Small intestine (tissue), 7 donors: ENCODE measurements at regions not wholly inside any gene's neighbourhood (a gene's known extent, or its start where the extent isn't known, plus 50 kb on each side); places are given as distances from the start of the nearest gene placed in this dataset.

Experiments used
- DNase-seq, 2 donors: peaks; one replicate each; pipeline versions ENCODE4 v3.0.0 to v3.0.0-alpha.2; 2013
- FAIRE-seq: peaks from 2 replicates; lab custom pipeline; 2012; peaks lifted over from hg19 to GRCh38; lab: Jason Lieb, UNC
- H3K27ac ChIP-seq, 3 donors: one replicate each; pipeline ENCODE4 v1.5.1; 2013; ENCODE audit warnings: low read length in 2 of 3, mild to moderate bottlenecking in 2 of 3, control low read depth in 1 of 3, inconsistent platforms in 1 of 3, low read depth in 1 of 3, moderate library complexity in 1 of 3
- H3K27me3 ChIP-seq, 3 donors: one replicate each; pipeline ENCODE4 v1.6.1; 2013; ENCODE audit warnings: low read length in 3 of 3, inconsistent platforms in 1 of 3; ENCODE audit not compliant: control insufficient read depth in 3 of 3, insufficient read depth in 3 of 3
- H3K36me3 ChIP-seq, 3 donors: one replicate each; pipeline ENCODE4 v1.6.1; 2013; ENCODE audit warnings: low read length in 3 of 3, inconsistent platforms in 1 of 3, low read depth in 1 of 3, mild to moderate bottlenecking in 1 of 3, moderate library complexity in 1 of 3; ENCODE audit not compliant: control insufficient read depth in 3 of 3, insufficient read depth in 2 of 3
- H3K4me1 ChIP-seq, 3 donors: one replicate each; pipeline ENCODE4 v1.6.1; 2013; ENCODE audit warnings: low read length in 2 of 3, inconsistent platforms in 1 of 3, low read depth in 1 of 3, mild to moderate bottlenecking in 1 of 3, moderate library complexity in 1 of 3; ENCODE audit not compliant: control insufficient read depth in 3 of 3, insufficient read depth in 2 of 3
- H3K4me3 ChIP-seq, 3 donors: one replicate each; pipeline ENCODE4 v1.5.1; 2013; ENCODE audit warnings: low read length in 3 of 3, control low read depth in 1 of 3, inconsistent platforms in 1 of 3, low read depth in 1 of 3, mild to moderate bottlenecking in 1 of 3, moderate library complexity in 1 of 3
- H3K9me3 ChIP-seq, 2 donors: one replicate each; pipeline ENCODE4 v1.6.1; 2013; ENCODE audit warnings: low read depth in 1 of 2, low read length in 1 of 2; ENCODE audit not compliant: control insufficient read depth in 2 of 2, insufficient read depth in 1 of 2
- WGBS, 3 donors: extraction: QIAGEN DNeasy Blood & Tissue Kit; methylation state at CpG; one replicate each; pipeline ENCODE4 v1.1.7; 2013; 5-methylcytosine and 5-hydroxymethylcytosine counted together
- donor health status: healthy with polysubstance abuse.
- donor health status: control.
- donor health status: control.
- donor health status: Bipolar disorder and iron deficiency.
- donor health status: healthy.

DNA sequence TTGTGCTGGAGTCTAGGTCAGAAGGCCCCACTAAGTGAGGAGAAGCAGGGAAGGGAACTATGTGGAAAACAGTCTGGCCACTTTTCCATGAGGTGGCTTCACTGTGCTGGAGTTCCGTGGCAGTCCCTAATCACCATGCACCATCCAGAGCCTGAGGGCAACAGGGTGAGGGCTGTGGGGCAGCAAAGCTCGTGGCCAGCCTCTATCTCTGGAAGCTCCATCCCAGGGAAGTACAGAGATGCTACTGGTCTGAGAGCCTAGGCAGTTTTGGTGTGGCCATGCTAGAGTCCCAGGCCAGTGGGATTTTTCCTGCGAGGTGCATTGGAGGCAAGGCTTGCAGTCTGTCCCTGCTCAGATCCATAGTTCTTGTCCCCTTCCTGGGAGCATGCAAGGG is 157.3 kb upstream of the LRRC7 start:
- Histone ChIP-seq H3K27ac (no peak overlapping the region), H3K4me1 (no peaks in the 10 kb centered on the region), H3K9me3 (no peaks in the 10 kb centered on the region), H3K4me3 (no peak overlapping the region), H3K27me3 (no peaks in the 10 kb centered on the region), H3K36me3 (no peaks in the 10 kb centered on the region)
- WGBS, 3 donors, result 63 to 81% (median 72%) methylated on average over 3 of the region's 3 CpGs
- FAIRE-seq (no peak), DNase-seq (no peak)

- Histone ChIP-seq H3K27me3 (no peaks in the 10 kb centered on the region), H3K4me3 (no peak overlapping the region), H3K4me1 (no peaks in the 10 kb centered on the region), H3K27ac (no peak overlapping the region), H3K9me3 (no peaks in the 10 kb centered on the region), H3K36me3 (no peaks in the 10 kb centered on the region)
- DNase-seq, result no peak
- WGBS, 3 donors, result 36 to 68% (median 44%) methylated on average over 2 of the region's 2 CpGs
- no peak for FAIRE-seq
Observed at GRCh38 chr1:69410893-69411292, 156.8 kb upstream of the LRRC7 start.

GRCh38 chr1:69411617-69412016 is 156.1 kb upstream of the LRRC7 start:
- no peaks in the 10 kb centered on the region for H3K9me3 ChIP-seq
- H3K4me1 ChIP-seq, result no peaks in the 10 kb centered on the region
- no peak overlapping the region for H3K27ac ChIP-seq
- no peaks in the 10 kb centered on the region for H3K27me3 ChIP-seq
- DNase-seq, result no peak
- FAIRE-seq, result no peak
- H3K36me3 ChIP-seq, result no peaks in the 10 kb centered on the region
- no peak overlapping the region for H3K4me3 ChIP-seq

DNA sequence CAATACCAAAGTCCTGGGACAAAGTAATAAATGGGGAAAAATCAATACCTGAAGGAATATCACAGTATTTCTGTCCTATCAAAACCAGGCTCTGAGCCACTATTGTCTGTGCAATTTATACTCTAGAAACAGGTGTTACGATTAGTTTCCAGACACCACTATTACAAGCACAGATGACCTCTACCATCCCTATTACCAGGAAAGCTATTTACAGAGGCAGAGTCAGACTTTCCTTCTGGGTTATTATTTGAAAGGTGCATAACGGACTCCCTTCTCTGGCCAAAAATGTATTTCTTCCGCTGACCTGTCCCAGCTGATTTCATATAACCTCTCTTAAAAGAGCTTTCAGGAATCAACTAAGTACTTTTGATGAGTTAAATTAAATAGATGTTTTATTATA is 154.6 kb upstream of the LRRC7 start:
- Histone ChIP-seq H3K9me3 (no peaks in the 10 kb centered on the region), H3K4me1 (no peaks in the 10 kb centered on the region), H3K4me3 (no peak overlapping the region), H3K36me3 (no peaks in the 10 kb centered on the region), H3K27me3 (no peaks in the 10 kb centered on the region), H3K27ac (no peak overlapping the region)
- DNase-seq, result no peak
- FAIRE-seq, result no peak
- 27 to 63% (median 39%) methylated on average over 3 of the region's 3 CpGs for WGBS, 3 donors

DNA sequence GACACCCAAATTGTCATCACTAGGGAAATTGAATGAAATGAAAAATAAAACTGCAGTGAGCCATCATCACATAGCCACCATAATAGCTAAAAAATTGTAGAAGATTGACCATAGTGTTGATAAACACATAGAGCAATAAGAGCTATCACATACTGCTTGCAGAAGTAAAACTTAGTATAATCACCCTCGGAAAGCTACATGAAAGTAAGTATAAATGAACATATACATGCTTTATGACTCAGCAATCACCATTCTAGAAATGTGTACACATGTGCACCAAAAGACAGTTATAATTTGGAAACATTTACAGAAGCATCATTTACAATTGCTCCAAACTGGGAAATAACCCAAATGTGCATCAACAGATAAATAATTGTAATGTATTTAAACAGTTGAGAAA is 153.1 kb upstream of the LRRC7 start:
- H3K27ac ChIP-seq, result no peak overlapping the region
- no peak for DNase-seq
- WGBS, 3 donors, result 71 to 80% (median 74%) methylated on average over 1 of the region's 1 CpG

GRCh38 chr1:69421286-69421685 is 146.4 kb upstream of the LRRC7 start:
- no peak for FAIRE-seq
- Histone ChIP-seq H3K27ac (no peak overlapping the region), H3K4me3 (no peak overlapping the region), H3K27me3 (no peaks in the 10 kb centered on the region), H3K36me3 (no peaks in the 10 kb centered on the region), H3K4me1 (no peaks in the 10 kb centered on the region), H3K9me3 (no peaks in the 10 kb centered on the region)
- WGBS, 3 donors, result 74 to 79% (median 76%) methylated on average over 2 of the region's 2 CpGs
- no peak for DNase-seq

More for the DNA sequence above, 153.1 kb upstream of the LRRC7 start:
- no peak for FAIRE-seq
- H3K9me3 ChIP-seq, result no peaks in the 10 kb centered on the region
- no peaks in the 10 kb centered on the region for H3K27me3 ChIP-seq
- H3K4me1 ChIP-seq, result no peaks in the 10 kb centered on the region
- no peaks in the 10 kb centered on the region for H3K36me3 ChIP-seq
- no peak overlapping the region for H3K4me3 ChIP-seq

- no peaks in the 10 kb centered on the region for H3K27me3 ChIP-seq
- H3K4me3 ChIP-seq, result no peak overlapping the region
- H3K4me1 ChIP-seq, result no peaks in the 10 kb centered on the region
- no peaks in the 10 kb centered on the region for H3K36me3 ChIP-seq
- DNase-seq, result no peak
- FAIRE-seq, result no peak
- no peak overlapping the region for H3K27ac ChIP-seq
- no peaks in the 10 kb centered on the region for H3K9me3 ChIP-seq
Observed at GRCh38 chr1:69425871-69426270, 141.9 kb upstream of the LRRC7 start.

GRCh38 chr1:69426401-69426800 is 141.3 kb upstream of the LRRC7 start:
- 14 to 59% (median 38%) methylated on average over 2 of the region's 2 CpGs for WGBS, 3 donors
- Histone ChIP-seq H3K36me3 (no peaks in the 10 kb centered on the region), H3K4me3 (no peak overlapping the region), H3K4me1 (no peaks in the 10 kb centered on the region), H3K9me3 (no peaks in the 10 kb centered on the region), H3K27ac (no peak overlapping the region), H3K27me3 (no peaks in the 10 kb centered on the region)
- no peak for DNase-seq
- FAIRE-seq, result no peak

DNA sequence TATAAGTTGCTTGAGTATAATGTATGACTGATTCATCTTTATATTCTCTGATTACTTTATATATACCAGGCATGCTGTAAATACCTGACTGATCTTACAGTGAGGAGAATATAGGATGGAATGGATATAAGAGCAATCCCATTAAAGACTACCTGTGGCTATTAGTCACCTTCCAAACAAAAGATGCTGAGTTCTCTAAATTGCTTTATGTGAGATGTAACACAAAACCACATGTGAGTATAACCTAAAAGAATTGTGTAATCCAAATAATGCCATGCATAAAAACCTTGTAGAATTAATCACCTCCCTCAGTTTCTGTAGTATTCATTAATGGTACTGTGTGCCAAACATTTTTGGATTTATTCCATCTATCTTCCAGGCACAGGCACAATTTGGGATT is 134.6 kb upstream of the LRRC7 start:
- DNase-seq, result no peak
- H3K4me1 ChIP-seq, result no peaks in the 10 kb centered on the region
- no peaks in the 10 kb centered on the region for H3K36me3 ChIP-seq
- no peaks in the 10 kb centered on the region for H3K9me3 ChIP-seq
- FAIRE-seq, result no peak
- H3K27me3 ChIP-seq, result no peaks in the 10 kb centered on the region
- no peak overlapping the region for H3K27ac ChIP-seq
- no peak overlapping the region for H3K4me3 ChIP-seq
